ENCODE measurements at regions not wholly inside any gene's neighbourhood (a gene's known extent, or its start where the extent isn't known, plus 50 kb on each side); places are given as distances from the start of the nearest gene placed in this dataset.

- no peak for DNase-seq
These were observed 136.4 kb downstream of the PHLDA1 start for GRCh38 chr12:75894965-75895754.

- no peak for DNase-seq
These were observed 137.8 kb downstream of the PHLDA1 start for GRCh38 chr12:75893765-75894164.

GRCh38 chr12:75892731-75893408 is 138.7 kb downstream of the PHLDA1 start:
- no peak for DNase-seq

GRCh38 chr12:75891072-75891471 is 140.5 kb downstream of the PHLDA1 start:
- DNase-seq: no peak

- DNase-seq: no peak
These were observed 140.9 kb downstream of the PHLDA1 start for GRCh38 chr12:75890660-75891059.

- no peak for DNase-seq
These were observed 141.4 kb downstream of the PHLDA1 start for GRCh38 chr12:75890141-75890540.

- DNase-seq: no peak
These were observed 142.5 kb downstream of the PHLDA1 start for GRCh38 chr12:75888874-75889613.

- no peak for DNase-seq
These were observed 143.2 kb downstream of the PHLDA1 start for GRCh38 chr12:75888399-75888798.

- DNase-seq: no peak
These were observed 143.6 kb downstream of the PHLDA1 start for GRCh38 chr12:75887979-75888378.

GRCh38 chr12:75884465-75884985 is 147.1 kb downstream of the PHLDA1 start:
- no peak for DNase-seq

GRCh38 chr12:75883241-75883640 is 148.3 kb downstream of the PHLDA1 start:
- no peak for DNase-seq

- DNase-seq: no peak
These were observed 149.2 kb downstream of the PHLDA1 start for GRCh38 chr12:75882421-75882820.

GRCh38 chr12:75881920-75882319 is 149.7 kb downstream of the PHLDA1 start:
- no peak for DNase-seq

GRCh38 chr12:75877763-75878621 is 153.6 kb downstream of the PHLDA1 start:
- DNase-seq: no peak

GRCh38 chr12:75876832-75877762 is 154.5 kb downstream of the PHLDA1 start:
- DNase-seq: no peak

GRCh38 chr12:75874441-75874840 is 157.1 kb downstream of the PHLDA1 start:
- no peak for DNase-seq

- DNase-seq: no peak
These were observed 158.8 kb downstream of the PHLDA1 start for GRCh38 chr12:75872762-75873161.

- no peak for DNase-seq
These were observed 160.7 kb downstream of the PHLDA1 start for GRCh38 chr12:75870878-75871277.

GRCh38 chr12:75868501-75868900 is 163.1 kb downstream of the PHLDA1 start:
- no peak for DNase-seq

GRCh38 chr12:75865315-75865714 is 166.3 kb downstream of the PHLDA1 start:
- DNase-seq: no peak

GRCh38 chr12:75864161-75864560 is 167.4 kb downstream of the PHLDA1 start:
- DNase-seq: no peak
